Frontal cortex (tissue), 3 donors: ENCODE measurements at regions not wholly inside any gene's neighbourhood (a gene's known extent, or its start where the extent isn't known, plus 50 kb on each side); places are given as distances from the start of the nearest gene placed in this dataset.
"Not testable (repeated sequence)": the region's sequence is repeated elsewhere in the genome, so short reads cannot be mapped to it uniquely, and the experiment has no call there.

ENCODE experiments used
- DNase-seq, 2 donors: peaks; one replicate each; pipeline ENCODE4 v3.0.0; 2012; ENCODE audit warnings: low spot score in 2 of 2
- FAIRE-seq: peaks from 2 replicates; lab custom pipeline; 2012; peaks lifted over from hg19 to GRCh38; lab: Jason Lieb, UNC
- donor health status: control.
- donor health status: control.
- donor health status: control.

DNA sequence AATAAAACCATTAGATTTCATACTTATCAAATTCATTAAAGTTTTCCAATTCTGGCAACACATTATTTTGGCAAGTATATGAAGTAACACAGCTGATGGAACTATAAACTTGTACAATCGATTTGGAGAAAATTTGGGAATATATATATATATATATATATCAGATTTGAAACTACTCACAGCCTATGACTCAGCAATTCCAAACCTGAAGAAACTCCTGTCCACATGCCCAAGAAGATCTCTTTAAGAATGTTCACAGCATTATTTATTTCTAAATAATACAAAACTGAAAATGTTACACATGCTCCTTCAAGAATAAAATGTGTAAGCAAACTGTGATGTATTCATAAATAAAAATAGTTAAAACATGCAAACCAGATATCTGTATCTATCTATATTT is 270.1 kb downstream of the TFAP2A start:
- DNase-seq (no peak), FAIRE-seq (no peak)

GRCh38 chr6:10141746-10142443 is 273.0 kb downstream of the TFAP2A start:
- no peak for DNase-seq
- no peak for FAIRE-seq

DNA sequence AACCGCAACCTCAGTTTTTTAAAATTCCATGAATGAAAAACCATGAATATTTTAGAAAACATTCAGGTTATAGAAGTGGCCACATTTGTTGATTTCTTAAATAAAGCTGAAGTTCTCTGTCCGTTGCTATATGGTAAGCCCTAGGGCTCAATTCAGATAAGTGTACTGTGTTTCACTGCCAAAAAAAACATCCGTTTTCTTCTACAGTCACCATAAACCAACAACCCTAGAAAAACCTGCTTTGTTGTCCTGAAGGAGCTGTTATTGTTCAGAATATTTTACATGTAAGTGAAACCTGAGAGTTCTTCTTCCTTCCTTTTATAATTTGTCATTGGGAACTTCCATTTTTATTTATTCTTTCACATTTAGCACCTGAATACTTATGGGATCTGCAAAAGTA is 274.1 kb downstream of the TFAP2A start:
- DNase-seq (no peak), FAIRE-seq (no peak)

DNA sequence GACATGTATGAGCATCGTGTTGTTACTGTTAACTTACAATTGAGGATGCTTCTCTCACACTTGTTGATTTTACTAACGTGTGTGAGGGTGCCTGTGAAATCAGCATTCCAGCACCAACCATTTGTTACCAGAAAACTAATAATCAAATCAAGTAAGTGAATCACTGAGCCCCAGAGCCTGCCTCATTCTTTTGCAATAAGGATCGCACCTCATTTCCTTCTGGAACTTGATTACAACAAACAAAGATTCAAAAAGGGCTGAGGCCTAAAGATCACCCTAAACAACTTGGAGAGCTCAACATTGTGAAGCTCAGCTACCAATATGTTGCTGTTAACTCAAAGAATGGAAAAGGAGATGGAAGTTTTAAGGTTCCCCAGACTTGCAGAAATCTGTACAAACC is 274.7 kb downstream of the TFAP2A start:
- FAIRE-seq = no peak
- no peak for DNase-seq

DNA sequence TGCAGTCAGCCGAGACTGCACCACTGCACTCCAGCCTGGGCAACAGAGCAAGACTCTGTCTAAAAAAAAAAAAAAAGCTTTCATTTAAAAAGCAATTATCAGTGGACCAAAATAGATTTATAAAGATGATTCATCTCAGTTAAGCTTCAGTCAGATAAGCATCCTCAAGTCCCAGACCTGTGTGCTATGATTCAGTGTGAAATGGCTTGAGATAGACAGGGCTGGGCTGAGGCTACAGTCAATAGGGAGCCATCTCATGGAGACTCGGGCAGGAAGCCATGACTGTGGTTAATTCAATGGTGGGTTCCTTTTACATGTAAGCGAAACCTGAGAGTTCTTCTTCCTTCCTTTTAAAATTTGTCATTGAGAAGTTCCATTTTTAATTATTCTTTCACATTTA is 276.0 kb downstream of the TFAP2A start:
- no peak for FAIRE-seq

DNA sequence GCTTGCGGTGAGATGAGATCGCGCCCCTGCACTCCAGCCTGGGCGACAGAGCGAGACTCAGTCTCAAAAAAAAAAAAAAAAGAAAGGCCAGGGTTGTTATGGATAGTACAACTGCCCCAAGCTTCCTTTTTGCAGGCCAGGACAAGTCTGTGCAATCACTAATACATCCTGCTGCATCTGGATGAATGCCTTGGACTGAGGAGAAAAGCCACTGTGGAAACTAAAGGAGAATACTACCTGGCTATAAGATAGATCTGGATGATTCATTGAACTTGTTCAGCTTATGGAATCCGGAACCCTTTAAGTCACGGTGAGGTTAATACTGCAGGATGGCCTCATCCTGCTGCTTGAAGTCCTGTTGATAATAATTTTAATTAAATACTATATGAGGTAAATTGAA is 278.2 kb downstream of the TFAP2A start:
- no peak for FAIRE-seq
- DNase-seq = no peak

More for the DNA sequence above, 276.0 kb downstream of the TFAP2A start:
- no peak for DNase-seq

DNA sequence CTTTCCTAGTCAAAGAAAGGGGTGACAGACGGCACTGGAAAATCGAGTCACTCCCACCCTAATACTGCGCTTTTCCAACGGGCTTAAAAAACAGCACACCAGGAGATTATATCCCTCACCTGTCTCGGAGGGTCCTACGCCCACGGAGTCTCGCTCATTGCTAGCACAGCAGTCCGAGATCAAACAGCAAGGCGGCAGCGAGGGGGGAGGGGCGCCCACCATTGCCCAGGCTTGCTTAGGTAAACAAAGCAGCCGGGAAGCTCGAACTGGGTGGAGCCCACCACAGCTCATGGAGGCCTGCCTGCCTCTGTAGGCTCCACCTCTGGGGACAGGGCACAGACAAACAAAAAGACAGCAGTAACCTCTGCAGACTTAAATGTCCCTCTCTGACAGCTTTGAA is 280.7 kb downstream of the TFAP2A start:
- DNase-seq, FAIRE-seq: not testable (repeated sequence)

- DNase-seq (no peak), FAIRE-seq (no peak)
These were observed 286.2 kb downstream of the TFAP2A start for GRCh38 chr6:10128721-10129120.

DNA sequence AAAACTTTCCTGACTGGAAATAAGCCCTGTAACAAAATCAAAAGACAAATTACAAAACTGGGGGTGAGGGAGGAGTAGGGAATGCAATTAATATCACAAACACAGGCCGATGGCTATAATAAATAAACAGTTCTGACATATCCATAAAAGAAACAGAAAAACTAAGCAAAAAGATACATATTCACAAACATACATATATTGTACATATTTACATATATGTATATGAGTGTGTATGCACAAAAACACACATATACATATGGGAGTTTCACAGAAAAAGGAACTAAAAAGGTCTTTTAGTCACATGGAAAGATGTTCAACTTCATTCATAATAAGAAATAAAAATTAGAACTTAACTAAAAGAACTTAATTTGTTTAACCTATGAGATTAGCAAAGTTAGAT is 292.7 kb downstream of the TFAP2A start:
- FAIRE-seq (no peak), DNase-seq (no peak)

GRCh38 chr6:10112871-10113549 is 301.9 kb downstream of the TFAP2A start:
- no peak for DNase-seq
- no peak for FAIRE-seq

DNA sequence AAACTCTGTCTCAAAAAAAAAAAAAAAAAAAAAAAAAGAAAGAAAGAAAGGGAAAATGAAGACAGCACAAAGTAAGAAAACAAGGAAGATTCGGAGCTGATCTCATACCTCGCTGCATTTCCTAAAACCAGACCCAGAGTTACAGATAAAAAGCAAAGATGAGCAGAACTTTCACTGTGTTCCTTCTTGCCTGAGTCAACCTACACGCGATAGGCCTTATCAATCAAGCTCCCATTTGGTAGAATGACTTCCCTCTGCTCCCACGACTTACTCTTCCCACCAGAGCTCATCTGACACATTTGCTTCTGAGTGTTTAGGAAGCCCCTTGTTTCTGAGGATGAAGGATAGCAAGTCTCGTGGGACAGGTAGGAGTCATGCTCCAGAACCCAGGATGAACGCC is 302.9 kb downstream of the TFAP2A start:
- DNase-seq = no peak
- no peak for FAIRE-seq

GRCh38 chr6:10101551-10102252 is 313.2 kb downstream of the TFAP2A start:
- FAIRE-seq (no peak), DNase-seq (no peak)

DNA sequence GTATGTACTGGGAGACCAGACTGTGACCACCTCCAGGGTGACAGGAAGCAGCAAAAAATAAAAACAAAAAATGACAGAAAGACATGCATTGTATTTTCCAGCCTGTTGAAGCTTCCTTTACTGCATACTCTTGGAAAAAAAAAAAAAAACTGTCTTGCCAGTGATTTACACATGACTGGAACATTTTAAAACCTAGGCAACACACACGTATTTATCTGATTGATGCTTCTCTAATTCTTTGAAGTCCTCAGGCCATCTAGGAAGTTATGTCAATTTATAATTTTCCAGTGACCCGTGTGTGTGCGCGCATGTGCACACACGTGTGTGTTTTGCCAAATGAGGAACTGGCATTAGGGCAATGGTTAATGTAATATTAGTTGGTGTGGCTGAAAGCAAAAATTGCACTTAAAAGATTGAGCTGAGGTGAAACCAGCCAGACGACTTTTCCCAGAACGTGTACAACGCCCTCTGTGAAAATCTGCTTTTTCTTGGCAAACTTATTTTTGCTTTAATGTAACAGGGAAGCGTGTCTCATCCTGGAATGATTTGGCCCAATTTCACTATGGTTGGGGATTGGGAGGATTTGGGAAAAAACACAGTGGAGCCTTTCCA is 315.2 kb downstream of the TFAP2A start:
- FAIRE-seq (no peak), DNase-seq (no peak)

- DNase-seq (no peak), FAIRE-seq (no peak)
These were observed 315.9 kb downstream of the TFAP2A start for GRCh38 chr6:10098756-10099528.

GRCh38 chr6:10093282-10093681 is 321.6 kb downstream of the TFAP2A start:
- FAIRE-seq (no peak), DNase-seq (no peak)

GRCh38 chr6:10084111-10084986 is 330.5 kb downstream of the TFAP2A start:
- FAIRE-seq = no peak
- no peak for DNase-seq

- DNase-seq = no peak
These were observed 332.5 kb downstream of the TFAP2A start for GRCh38 chr6:10082385-10082784.

DNA sequence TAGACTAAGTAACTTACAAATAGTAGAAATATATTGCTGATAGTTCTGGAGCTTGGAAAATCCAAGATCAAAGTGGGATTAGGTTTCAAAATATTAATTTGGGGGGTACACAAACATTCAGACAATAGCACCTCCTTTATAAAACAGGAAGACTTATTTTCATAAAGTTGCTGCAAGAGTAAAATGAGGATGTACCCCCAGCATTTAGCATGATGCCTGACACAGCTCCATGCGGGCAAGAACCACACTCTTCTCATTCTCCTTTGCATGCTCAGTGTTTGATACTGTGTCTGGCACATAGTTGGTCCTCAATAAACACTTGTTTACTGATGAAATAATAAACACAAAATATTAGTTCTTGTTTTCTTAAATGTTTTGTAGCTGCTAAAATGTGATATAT is 332.9 kb downstream of the TFAP2A start:
- FAIRE-seq (no peak), DNase-seq (no peak)

More at GRCh38 chr6:10082385-10082784, 332.5 kb downstream of the TFAP2A start:
- no peak for FAIRE-seq

GRCh38 chr6:10081075-10081474 is 333.8 kb downstream of the TFAP2A start:
- DNase-seq (no peak), FAIRE-seq (no peak)
